GM18873 (cell line): ENCODE measurements at regions not wholly inside any gene's neighbourhood (a gene's known extent, or its start where the extent isn't known, plus 50 kb on each side); places are given as distances from the start of the nearest gene placed in this dataset.

Source experiments
- ATAC-seq: cut with Tn5 transposase; IDR thresholded peaks from one replicate; pipeline ENCODE4 v1.9.1; 2021; ENCODE audit warnings: mild to moderate bottlenecking, moderate library complexity, moderate number of reproducible peaks; ENCODE audit not compliant: unreplicated experiment, low FRiP score

GRCh38 chr6:167572841-167573271 lies 248.0 kb downstream of the TTLL2 start:
- ATAC-seq: no peak

DNA sequence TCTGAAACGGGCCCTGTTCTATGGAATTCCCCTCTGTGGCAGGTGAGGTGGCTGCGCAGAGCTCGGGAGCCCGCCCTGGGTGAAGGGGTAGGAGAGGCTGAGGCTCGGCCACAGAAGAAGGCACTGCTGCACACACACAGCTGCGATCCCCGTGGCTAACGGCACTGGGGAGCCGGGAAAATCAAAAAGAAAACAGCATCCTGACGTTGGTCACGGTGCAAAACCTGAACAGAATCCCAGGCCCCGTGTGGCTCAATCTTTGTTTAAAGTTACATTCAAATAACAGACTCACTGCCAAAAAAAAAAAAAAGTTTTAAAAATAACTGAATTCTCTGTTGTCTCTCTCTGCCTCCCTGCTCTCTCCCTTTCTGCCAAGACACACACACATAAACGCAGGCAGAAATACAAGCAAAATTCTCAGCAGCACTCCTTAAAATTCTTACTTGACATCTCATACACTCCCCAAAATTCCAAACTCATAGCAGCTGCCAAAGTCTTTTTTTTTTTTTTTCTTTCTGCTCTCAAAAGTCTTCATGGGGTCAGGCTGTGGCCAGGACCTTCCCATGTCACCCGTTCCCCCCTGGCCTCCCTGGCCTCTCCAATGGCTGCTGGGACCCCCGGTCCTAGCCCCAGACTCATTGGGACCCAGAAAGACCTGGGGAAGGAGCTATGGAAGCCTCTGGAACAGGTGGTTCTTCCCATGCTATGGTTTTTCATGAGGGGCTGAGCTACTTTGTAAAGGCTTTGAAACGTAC lies 248.8 kb downstream of the TTLL2 start:
- ATAC-seq: no peak

DNA sequence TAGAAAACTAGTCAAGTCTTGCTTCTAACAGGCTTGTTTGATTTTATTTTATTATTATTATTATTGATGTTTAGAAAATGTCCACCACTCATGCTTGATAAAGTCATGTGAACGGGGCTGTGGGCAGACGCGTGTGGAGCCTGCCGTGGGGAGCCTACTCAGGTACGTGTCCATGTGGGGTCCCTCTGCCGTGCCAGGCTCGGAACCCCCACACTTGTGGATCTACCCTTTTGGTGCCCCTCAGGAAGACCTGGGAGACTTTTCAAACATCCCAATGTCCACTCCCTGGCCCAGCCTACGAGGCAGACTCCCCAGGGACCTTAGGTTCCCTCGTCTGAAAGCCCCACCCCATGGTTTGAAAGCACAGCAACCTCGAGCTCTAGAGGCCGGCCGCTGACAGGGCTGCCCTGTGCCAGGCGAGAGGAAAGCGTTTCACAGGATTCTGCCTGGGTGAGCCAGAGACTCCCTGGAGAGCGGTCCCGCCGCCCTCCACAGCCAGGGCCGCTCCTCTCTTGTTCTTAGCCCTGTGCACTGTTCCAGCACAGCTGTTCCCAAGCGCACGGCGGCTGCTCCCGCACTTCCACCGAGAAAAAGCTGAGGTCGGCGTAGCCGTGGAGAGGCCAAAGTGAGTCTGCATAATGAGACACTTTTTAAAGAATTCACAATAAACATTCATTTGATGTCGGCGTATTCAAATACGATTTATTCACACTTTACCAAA lies 249.7 kb downstream of the TTLL2 start:
- ATAC-seq: no peak

GRCh38 chr6:167575158-167575696 lies 250.3 kb downstream of the TTLL2 start:
- no peak for ATAC-seq

- no peak for ATAC-seq
These were observed 250.5 kb upstream of the AFDN start for GRCh38 chr6:167576050-167576741.

DNA sequence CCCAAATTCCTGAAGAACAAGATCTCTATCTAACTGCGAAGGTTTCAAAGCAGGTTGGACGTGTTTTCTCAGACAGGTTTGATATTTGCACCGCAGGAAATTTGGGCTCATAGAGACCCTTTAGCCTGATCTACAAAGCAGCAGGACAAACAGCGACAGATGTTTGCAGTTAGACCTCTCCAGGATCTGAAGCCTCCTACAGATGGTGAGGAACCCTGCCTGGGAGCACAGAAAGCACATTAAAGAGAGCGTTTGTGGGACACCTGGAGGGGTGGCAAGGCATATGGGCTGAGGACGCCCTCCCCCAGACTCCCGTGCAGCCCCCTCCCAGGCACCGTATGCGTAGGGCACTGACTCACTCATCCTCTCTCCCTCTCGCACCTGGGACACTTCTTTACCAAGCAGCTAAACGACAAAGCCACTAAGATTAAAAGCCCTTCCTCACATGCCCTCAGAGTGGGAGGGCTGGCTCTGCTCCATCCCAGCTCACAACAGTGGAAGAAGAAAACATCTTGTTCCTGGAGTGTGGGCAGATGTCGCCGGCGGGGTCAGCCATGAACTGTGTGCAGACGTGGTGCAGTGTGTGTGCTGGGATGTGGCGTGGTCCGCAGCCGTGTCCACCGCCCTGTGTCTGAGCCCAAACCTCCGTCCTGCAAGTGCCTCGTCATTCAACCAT lies 249.7 kb upstream of the AFDN start:
- no peak for ATAC-seq

DNA sequence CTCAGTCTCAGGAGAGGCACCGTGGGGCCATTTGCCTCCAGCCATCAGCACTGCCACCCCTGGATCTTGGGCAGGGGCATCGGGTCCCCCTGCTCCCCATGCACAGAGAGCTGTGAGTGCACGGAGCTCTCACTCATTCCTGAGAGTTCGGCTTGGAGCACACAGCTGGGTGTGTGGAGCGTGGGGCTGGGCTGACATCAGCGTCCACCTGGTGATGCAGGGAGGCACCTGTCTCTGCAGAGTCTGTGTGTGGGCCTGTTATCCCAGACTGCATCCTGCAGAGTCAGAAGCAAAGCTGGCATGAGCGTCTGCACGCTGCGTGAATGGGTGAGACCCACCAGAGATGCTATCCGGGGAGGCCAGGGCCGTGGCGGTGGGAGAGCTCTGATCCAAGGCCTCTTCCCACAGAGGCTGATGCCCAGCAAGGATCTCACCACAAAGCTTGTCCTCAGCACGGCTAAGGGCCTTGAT lies 248.8 kb upstream of the AFDN start:
- no peak for ATAC-seq

DNA sequence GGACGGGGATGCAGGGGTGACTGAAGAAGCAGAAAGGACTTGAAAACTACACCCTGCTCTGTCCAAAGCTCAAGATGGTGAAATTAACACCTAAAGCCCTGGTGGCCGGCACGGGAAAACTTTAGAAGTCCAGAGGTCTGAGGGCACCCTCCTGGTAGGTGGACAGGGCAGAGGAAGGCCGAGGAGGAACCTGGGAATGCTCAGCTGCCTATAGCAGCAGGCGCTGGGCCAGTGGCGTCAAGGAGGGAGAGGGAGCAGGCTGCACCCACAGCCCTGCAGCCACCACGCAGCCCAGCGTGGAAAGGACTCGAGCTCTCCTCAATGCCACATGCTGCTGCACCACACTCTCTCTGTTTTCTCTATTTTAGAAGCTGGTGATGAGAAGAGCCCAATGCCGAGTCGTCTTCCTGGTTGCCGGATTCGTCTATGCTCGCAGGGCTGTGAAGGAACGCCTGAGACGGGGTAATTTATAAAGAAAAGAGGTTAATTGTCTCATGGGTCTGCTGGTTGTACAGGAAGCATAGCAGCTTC lies 248.3 kb upstream of the AFDN start:
- ATAC-seq: no peak

GRCh38 chr6:167579806-167580618 lies 246.7 kb upstream of the AFDN start:
- no peak for ATAC-seq

GRCh38 chr6:167580619-167580911 lies 246.1 kb upstream of the AFDN start:
- ATAC-seq: no peak

DNA sequence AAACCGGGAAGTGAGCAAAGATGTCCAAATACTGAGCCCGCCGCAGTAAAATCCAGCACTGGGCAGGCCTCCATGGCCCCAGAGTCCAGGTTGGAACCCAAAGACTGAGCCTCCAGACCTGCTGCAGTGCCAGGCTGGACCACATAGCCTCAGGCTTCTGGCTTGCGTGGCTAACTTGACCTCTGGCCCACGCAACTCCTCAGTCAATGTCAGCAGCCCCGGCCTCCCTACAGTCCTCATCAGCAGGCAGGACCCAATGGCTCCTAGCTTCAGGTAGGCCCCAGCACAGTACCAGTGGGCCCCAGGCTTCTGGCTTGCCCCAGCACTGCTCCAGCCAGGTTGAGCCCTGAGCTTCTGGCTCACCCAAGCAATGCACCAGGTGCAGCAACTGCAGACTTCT lies 245.1 kb upstream of the AFDN start:
- no peak for ATAC-seq

DNA sequence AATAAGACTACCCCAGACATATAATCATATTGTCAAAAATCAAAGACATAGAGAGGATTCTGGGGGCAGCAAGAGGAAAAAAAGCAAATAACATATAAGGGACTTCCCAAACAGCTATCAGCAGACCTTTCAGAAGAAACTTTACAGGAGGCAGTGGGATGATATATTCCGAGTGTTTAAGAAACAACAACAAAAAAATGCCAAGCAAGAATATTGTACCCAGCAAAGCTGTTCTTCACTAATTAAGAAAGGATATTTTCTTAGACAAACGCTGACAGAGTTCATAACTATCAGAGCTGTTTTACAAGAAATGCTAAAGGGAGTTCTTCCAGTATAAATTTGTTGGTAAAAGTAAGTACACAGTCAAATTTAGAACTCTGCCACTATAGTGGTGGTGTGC lies 243.3 kb upstream of the AFDN start:
- ATAC-seq: no peak

GRCh38 chr6:167588181-167588919 lies 238.4 kb upstream of the AFDN start:
- ATAC-seq: no peak

GRCh38 chr6:167588920-167589614 lies 237.6 kb upstream of the AFDN start:
- no peak for ATAC-seq

DNA sequence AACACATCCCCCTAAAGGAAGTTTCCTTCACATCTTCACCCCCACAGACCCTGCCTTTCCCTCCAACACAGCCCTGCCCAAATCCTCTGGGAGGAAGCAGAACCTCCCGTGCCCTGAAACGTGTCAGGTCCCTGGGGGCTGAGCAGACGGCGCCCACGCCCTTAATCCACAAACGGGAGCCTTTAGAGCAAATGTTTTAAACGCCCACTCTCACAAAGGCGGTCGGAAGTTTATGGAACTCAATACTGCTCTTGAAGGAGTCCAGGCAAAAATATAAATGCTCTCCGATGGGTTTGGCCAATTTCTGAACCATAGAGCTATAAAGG lies 237.1 kb upstream of the AFDN start:
- ATAC-seq: no peak

- no peak for ATAC-seq
These were observed 236.5 kb upstream of the AFDN start for GRCh38 chr6:167590193-167590592.
